ENCODE measurements at regions not wholly inside any gene's neighbourhood (a gene's known extent, or its start where the extent isn't known, plus 50 kb on each side); places are given as distances from the start of the nearest gene placed in this dataset.

DNA sequence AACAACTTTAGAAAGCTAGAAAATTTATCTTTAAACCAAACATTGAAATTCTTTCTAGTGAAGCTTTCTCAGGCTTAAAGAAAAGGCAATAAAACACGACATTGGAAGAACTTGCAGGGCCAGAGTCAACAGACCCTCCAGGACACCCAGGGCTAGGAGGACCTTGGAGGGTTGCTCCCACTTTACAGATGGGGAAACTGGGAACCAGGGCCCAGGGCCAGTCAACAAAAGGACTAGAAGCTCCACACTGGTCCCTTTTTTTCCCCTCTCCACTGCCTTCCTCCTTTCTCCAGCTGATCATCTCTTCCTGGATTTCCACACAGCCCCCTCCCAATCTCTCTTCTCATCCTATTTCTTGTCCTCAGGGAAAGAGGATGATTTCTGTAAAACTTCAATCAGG, 307.7 kb upstream of the CDH5 start:
- H3K27ac ChIP-seq (ENCODE audit: poor library complexity, severe bottlenecking), result no peak overlapping the region
- H3K27me3 ChIP-seq (ENCODE audit: insufficient read depth, poor library complexity, severe bottlenecking), result no peaks in the 10 kb centered on the region
- ATAC-seq (ENCODE audit: low read depth) (no peak), DNase-seq (ENCODE audit: low spot score) (no peak)
- H3K36me3 ChIP-seq (ENCODE audit: low read depth), result no peaks in the 10 kb centered on the region
- no peak for TF ChIP-seq CTCF (IDR thresholded peaks at IDR 0.05; ENCODE audit: poor library complexity, severe bottlenecking)
- no peaks in the 10 kb centered on the region for H3K9me3 ChIP-seq (ENCODE audit: severe bottlenecking)
- no peaks in the 10 kb centered on the region for H3K4me1 ChIP-seq (ENCODE audit: insufficient read depth, poor library complexity, severe bottlenecking)
- no peak overlapping the region for H3K4me3 ChIP-seq (ENCODE audit: severe bottlenecking)

DNA sequence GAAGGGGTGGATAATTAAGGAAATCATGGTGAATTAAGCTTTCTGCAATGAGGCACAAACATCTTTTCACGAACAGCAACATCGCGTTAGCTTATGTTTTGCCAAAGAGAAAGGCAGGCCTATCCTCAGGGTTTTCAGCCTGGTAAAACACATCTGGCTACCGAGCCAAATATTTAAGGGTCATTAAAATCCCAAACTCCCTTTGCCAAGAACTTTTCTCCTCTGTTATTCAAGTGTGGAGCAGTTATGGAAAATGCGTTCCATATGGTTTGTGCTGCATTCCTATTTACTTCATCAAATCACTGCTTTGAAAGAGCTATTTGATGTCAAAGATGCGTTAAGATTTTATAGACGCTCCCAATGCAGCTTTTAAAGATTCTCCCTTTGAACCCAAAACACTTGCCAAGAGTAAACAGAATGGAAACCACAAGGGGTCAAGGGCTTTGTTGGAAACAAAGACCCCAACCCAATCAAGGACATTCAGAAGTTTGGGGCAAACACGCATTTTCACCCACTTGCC, 308.3 kb upstream of the CDH5 start:
- H3K4me3 ChIP-seq (ENCODE audit: severe bottlenecking), result no peak overlapping the region
- no peaks in the 10 kb centered on the region for H3K27me3 ChIP-seq (ENCODE audit: insufficient read depth, poor library complexity, severe bottlenecking)
- ATAC-seq (ENCODE audit: low read depth) (no peak), DNase-seq (ENCODE audit: low spot score) (no peak)
- no peaks in the 10 kb centered on the region for H3K9me3 ChIP-seq (ENCODE audit: severe bottlenecking)
- no peaks in the 10 kb centered on the region for H3K36me3 ChIP-seq (ENCODE audit: low read depth)
- no peak for TF ChIP-seq CTCF (IDR thresholded peaks at IDR 0.05; ENCODE audit: poor library complexity, severe bottlenecking)
- H3K4me1 ChIP-seq (ENCODE audit: insufficient read depth, poor library complexity, severe bottlenecking), result no peaks in the 10 kb centered on the region
- no peak overlapping the region for H3K27ac ChIP-seq (ENCODE audit: poor library complexity, severe bottlenecking)

DNA sequence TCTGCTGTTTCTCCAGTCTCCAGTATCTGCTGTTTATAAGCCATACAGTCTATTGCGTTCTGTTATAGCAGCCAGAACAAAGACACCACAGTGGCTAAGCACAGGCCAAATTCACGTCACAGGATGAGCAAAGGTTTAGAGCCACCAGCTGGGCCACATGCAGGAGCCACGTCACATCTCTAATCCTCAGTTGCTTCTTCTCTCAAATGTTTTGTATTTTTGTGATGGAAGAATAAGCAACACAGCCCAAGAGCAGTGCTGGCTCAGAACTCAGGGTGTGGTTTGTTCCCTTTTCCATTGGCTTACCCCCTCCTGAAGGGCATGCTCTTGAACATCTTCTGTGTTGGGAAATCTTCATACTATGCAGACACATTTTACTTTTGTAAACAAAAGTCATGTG, 309.4 kb upstream of the CDH5 start:
- no peaks in the 10 kb centered on the region for H3K4me1 ChIP-seq (ENCODE audit: insufficient read depth, poor library complexity, severe bottlenecking)
- H3K9me3 ChIP-seq (ENCODE audit: severe bottlenecking), result no peaks in the 10 kb centered on the region
- ATAC-seq (ENCODE audit: low read depth) (no peak), DNase-seq (ENCODE audit: low spot score) (no peak)
- TF ChIP-seq CTCF (IDR thresholded peaks at IDR 0.05; ENCODE audit: poor library complexity, severe bottlenecking), result no peak
- H3K27ac ChIP-seq (ENCODE audit: poor library complexity, severe bottlenecking), result no peak overlapping the region
- H3K27me3 ChIP-seq (ENCODE audit: insufficient read depth, poor library complexity, severe bottlenecking), result no peaks in the 10 kb centered on the region
- H3K36me3 ChIP-seq (ENCODE audit: low read depth), result no peaks in the 10 kb centered on the region
- H3K4me3 ChIP-seq (ENCODE audit: severe bottlenecking), result no peak overlapping the region

DNA sequence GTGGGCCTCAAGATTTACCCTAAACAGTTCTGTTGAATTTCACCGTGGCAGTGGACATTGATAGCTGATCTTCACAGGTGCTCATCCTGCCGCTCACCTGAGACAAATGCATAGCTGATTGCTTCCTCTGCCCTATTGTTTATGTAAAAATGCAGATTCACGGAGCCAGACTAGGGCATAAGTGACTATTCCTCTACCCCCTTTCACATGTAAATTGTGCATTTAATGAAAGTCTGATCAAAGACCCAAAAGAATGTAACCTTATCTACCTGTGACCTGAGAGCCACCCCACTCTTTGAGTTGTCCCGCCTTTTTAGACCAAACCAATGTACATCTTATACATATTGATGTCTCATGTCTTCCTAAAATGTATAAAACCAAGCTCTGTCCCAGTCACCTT, 312.4 kb upstream of the CDH5 start:
- ATAC-seq (ENCODE audit: low read depth), result no peak
- TF ChIP-seq CTCF (IDR thresholded peaks at IDR 0.05; ENCODE audit: poor library complexity, severe bottlenecking), result no peak
- no peaks in the 10 kb centered on the region for H3K9me3 ChIP-seq (ENCODE audit: severe bottlenecking)
- no peaks in the 10 kb centered on the region for H3K27me3 ChIP-seq (ENCODE audit: insufficient read depth, poor library complexity, severe bottlenecking)
- no peaks in the 10 kb centered on the region for H3K4me1 ChIP-seq (ENCODE audit: insufficient read depth, poor library complexity, severe bottlenecking)
- no peaks in the 10 kb centered on the region for H3K36me3 ChIP-seq (ENCODE audit: low read depth)
- no peak overlapping the region for H3K27ac ChIP-seq (ENCODE audit: poor library complexity, severe bottlenecking)
- no peak overlapping the region for H3K4me3 ChIP-seq (ENCODE audit: severe bottlenecking)
- DNase-seq (ENCODE audit: low spot score), result no peak

DNA sequence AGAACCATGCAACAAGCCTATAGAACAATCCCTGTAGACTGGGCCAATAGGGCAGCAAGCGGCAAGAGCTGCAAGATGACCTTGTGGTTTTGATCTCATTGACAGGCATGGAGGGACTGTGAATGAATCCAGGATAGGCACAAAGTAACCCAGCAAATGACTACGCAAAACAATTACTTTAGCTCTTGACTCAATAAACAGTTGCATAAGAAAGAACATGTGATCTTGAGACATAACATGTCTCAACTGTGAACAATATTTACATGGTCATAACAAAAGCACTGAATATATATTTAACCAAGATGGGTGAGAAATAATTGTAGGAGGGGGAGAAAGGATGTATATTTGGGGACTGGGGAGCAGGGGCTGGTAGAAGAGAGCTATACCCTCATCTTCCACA, 313.7 kb upstream of the CDH5 start:
- Histone ChIP-seq H3K9me3 (ENCODE audit: severe bottlenecking) (no peaks in the 10 kb centered on the region), H3K27me3 (ENCODE audit: insufficient read depth, poor library complexity, severe bottlenecking) (no peaks in the 10 kb centered on the region), H3K36me3 (ENCODE audit: low read depth) (no peaks in the 10 kb centered on the region), H3K4me1 (ENCODE audit: insufficient read depth, poor library complexity, severe bottlenecking) (no peaks in the 10 kb centered on the region), H3K4me3 (ENCODE audit: severe bottlenecking) (no peak overlapping the region), H3K27ac (ENCODE audit: poor library complexity, severe bottlenecking) (no peak overlapping the region)
- DNase-seq (ENCODE audit: low spot score) (no peak), ATAC-seq (ENCODE audit: low read depth) (no peak)
- no peak for TF ChIP-seq CTCF (IDR thresholded peaks at IDR 0.05; ENCODE audit: poor library complexity, severe bottlenecking)
